H9 (cell line): ENCODE measurements at regions not wholly inside any gene's neighbourhood (a gene's known extent, or its start where the extent isn't known, plus 50 kb on each side); places are given as distances from the start of the nearest gene placed in this dataset.

Experiments used
- DNase-seq: peaks from one replicate; pipeline ENCODE4 v3.0.0-alpha.2; 2017
- H2AFZ ChIP-seq: one replicate; pipeline ENCODE4 v1.6.1; 2013; ENCODE audit warnings: mild to moderate bottlenecking, low read length, control low read depth, moderate library complexity
- H2AK5ac ChIP-seq: 2 replicates; pipeline ENCODE4 v1.6.1; 2013; ENCODE audit warnings: low read length, control low read depth, mixed read lengths; ENCODE audit not compliant: insufficient read length
- H2BK120ac ChIP-seq: one replicate; pipeline ENCODE4 v1.6.1; 2013; ENCODE audit warnings: low read depth, mild to moderate bottlenecking, low read length, control low read depth, inconsistent platforms; ENCODE audit not compliant: poor library complexity, severe bottlenecking
- H2BK12ac ChIP-seq: 2 replicates; pipeline ENCODE4 v1.6.1; 2013; ENCODE audit warnings: low read length, control low read depth, mixed read lengths, low read depth; ENCODE audit not compliant: insufficient read length
- H2BK15ac ChIP-seq: 2 replicates; pipeline ENCODE4 v1.6.1; 2013; ENCODE audit warnings: low read depth, low read length, control low read depth
- H2BK20ac ChIP-seq: one replicate; pipeline ENCODE4 v1.6.1; 2013; ENCODE audit warnings: low read depth, mild to moderate bottlenecking, low read length, control low read depth, inconsistent platforms; ENCODE audit not compliant: poor library complexity, severe bottlenecking
- H2BK5ac ChIP-seq: 2 replicates; pipeline ENCODE4 v1.6.1; 2013; ENCODE audit warnings: low read length, control low read depth, mixed read lengths; ENCODE audit not compliant: insufficient read length
- H3K14ac ChIP-seq: 2 replicates; pipeline ENCODE4 v1.6.1; 2013; ENCODE audit warnings: low read length, control low read depth; ENCODE audit not compliant: insufficient read depth
- H3K18ac ChIP-seq: 2 replicates; pipeline ENCODE4 v1.6.1; 2013; ENCODE audit warnings: low read depth, mild to moderate bottlenecking, mixed read lengths, low read length, control low read depth; ENCODE audit not compliant: insufficient read length
- H3K23ac ChIP-seq: 2 replicates; pipeline ENCODE4 v1.6.1; 2013; ENCODE audit warnings: low read length, control low read depth, mixed read lengths, low read depth; ENCODE audit not compliant: insufficient read length
- H3K23me2 ChIP-seq: 2 replicates; pipeline ENCODE4 v1.6.1; 2013; ENCODE audit warnings: low read depth, mild to moderate bottlenecking, mixed read lengths, low read length, control low read depth; ENCODE audit not compliant: insufficient read length, poor library complexity, severe bottlenecking
- H3K27ac ChIP-seq: 2 replicates; pipeline ENCODE4 v1.5.1; 2013; ENCODE audit warnings: low read length, control low read depth, mixed read lengths, low read depth; ENCODE audit not compliant: insufficient read length
- H3K27me3 ChIP-seq: 2 replicates; pipeline ENCODE4 v1.6.1; 2013; ENCODE audit warnings: low read length, control low read depth, inconsistent platforms; ENCODE audit not compliant: insufficient read depth
- H3K4ac ChIP-seq: 2 replicates; pipeline ENCODE4 v1.6.1; 2013; ENCODE audit warnings: low read depth, mild to moderate bottlenecking, control low read depth, inconsistent platforms, low read length, moderate library complexity
- H3K4me1 ChIP-seq: 2 replicates; pipeline ENCODE4 v1.6.1; 2013; ENCODE audit warnings: low read length, control low read depth, inconsistent platforms; ENCODE audit not compliant: insufficient read depth
- H3K4me2 ChIP-seq: 2 replicates; pipeline ENCODE4 v1.6.1; 2013; ENCODE audit warnings: low read length, control low read depth, mixed read lengths; ENCODE audit not compliant: insufficient read length, insufficient read depth
- H3K56ac ChIP-seq: 2 replicates; pipeline ENCODE4 v1.6.1; 2013; ENCODE audit warnings: low read depth, mild to moderate bottlenecking, mixed read lengths, low read length, control low read depth; ENCODE audit not compliant: insufficient read length
- H3K79me1 ChIP-seq: 2 replicates; pipeline ENCODE4 v1.6.1; 2013; ENCODE audit warnings: low read depth, mild to moderate bottlenecking, moderate library complexity, low read length, control low read depth, inconsistent platforms; ENCODE audit not compliant: insufficient read depth, poor library complexity, severe bottlenecking
- H3K79me2 ChIP-seq: 2 replicates; pipeline ENCODE4 v1.6.1; 2013; ENCODE audit warnings: low read length, control low read depth, inconsistent platforms; ENCODE audit not compliant: insufficient read depth
- H3K9ac ChIP-seq: 2 replicates; pipeline ENCODE4 v1.6.1; 2013; ENCODE audit warnings: low read length, control low read depth, mixed read lengths; ENCODE audit not compliant: insufficient read length; ENCODE audit errors: extremely low read depth
- H3K9me3 ChIP-seq: one replicate; pipeline ENCODE4 v1.6.1; 2013; ENCODE audit warnings: low read depth, low read length, inconsistent platforms; ENCODE audit not compliant: control insufficient read depth
- H3T11ph ChIP-seq: one replicate; pipeline ENCODE4 v1.6.1; 2013; ENCODE audit warnings: mild to moderate bottlenecking, low read length, control low read depth, inconsistent platforms
- H4K20me1 ChIP-seq: one replicate; pipeline ENCODE4 v1.6.1; 2013; ENCODE audit not compliant: control insufficient read depth, insufficient read length, insufficient read depth
- H4K5ac ChIP-seq: 2 replicates; pipeline ENCODE4 v1.6.1; 2013; ENCODE audit warnings: low read depth, mild to moderate bottlenecking, mixed read lengths, low read length, control low read depth; ENCODE audit not compliant: insufficient read length
- H4K8ac ChIP-seq: replicated peaks from 2 replicates; pipeline ENCODE4 v1.6.1; 2013; ENCODE audit warnings: low read length, control low read depth, mixed read lengths, low read depth; ENCODE audit not compliant: insufficient read length
- H4K91ac ChIP-seq: 2 replicates; pipeline ENCODE4 v1.6.1; 2013; ENCODE audit warnings: low read depth, mild to moderate bottlenecking, moderate library complexity, mixed read lengths, low read length, control low read depth; ENCODE audit not compliant: insufficient read length
- H3K27ac Mint-ChIP-seq, 3 experiments: 2 replicates in 2 of 3; 3 replicates in 1 of 3; pipeline ENCODE4 v1.8.0; 2020 to 2021; ENCODE audit warnings: mixed read lengths in 3 of 3, mild to moderate bottlenecking in 1 of 3, moderate library complexity in 1 of 3
- H3K27me3 Mint-ChIP-seq: 2 replicates; pipeline ENCODE4 v1.8.0; 2021; ENCODE audit warnings: low read depth, mild to moderate bottlenecking, moderate library complexity, mixed read lengths
- H3K36me3 Mint-ChIP-seq, 3 experiments: 2 replicates in 2 of 3; 3 replicates in 1 of 3; pipeline ENCODE4 v1.8.0; 2020 to 2021; ENCODE audit warnings: low read depth in 3 of 3, mixed read lengths in 3 of 3; ENCODE audit not compliant: insufficient read depth in 1 of 3
- H3K4me1 Mint-ChIP-seq, 2 experiments: 2 replicates each; pipeline ENCODE4 v1.8.0; 2020; ENCODE audit warnings: mixed read lengths in 2 of 2
- H3K4me3 Mint-ChIP-seq, 2 experiments: 2 replicates in 1 of 2; 3 replicates in 1 of 2; pipeline ENCODE4 v1.8.0; 2020 to 2021; ENCODE audit warnings: mild to moderate bottlenecking in 2 of 2, mixed read lengths in 2 of 2, moderate library complexity in 1 of 2
- H3K9me3 Mint-ChIP-seq, 2 experiments: 2 replicates in 1 of 2; 3 replicates in 1 of 2; pipeline ENCODE4 v1.8.0; 2020; ENCODE audit warnings: mild to moderate bottlenecking in 2 of 2, mixed read lengths in 2 of 2, moderate library complexity in 1 of 2
- WGBS: extraction: QIAGEN DNeasy Blood & Tissue Kit; methylation state at CpG from one replicate; pipeline ENCODE4 v1.1.7; 2013; ENCODE audit warnings: missing lambda C conversion rate, low lambda C conversion rate, mixed read lengths; ENCODE audit not compliant: insufficient read length; ENCODE audit errors: extremely low coverage; 5-methylcytosine and 5-hydroxymethylcytosine counted together
- TF ChIP-seq, protein P1 (sequence below): fragments of 200-600 bp; sonication (generic); conservative IDR thresholded peaks from 3 replicates; pipeline ENCODE4 v1.8.0; 2021; ENCODE audit warnings: antibody characterized with exemption, mild to moderate bottlenecking

DNA sequence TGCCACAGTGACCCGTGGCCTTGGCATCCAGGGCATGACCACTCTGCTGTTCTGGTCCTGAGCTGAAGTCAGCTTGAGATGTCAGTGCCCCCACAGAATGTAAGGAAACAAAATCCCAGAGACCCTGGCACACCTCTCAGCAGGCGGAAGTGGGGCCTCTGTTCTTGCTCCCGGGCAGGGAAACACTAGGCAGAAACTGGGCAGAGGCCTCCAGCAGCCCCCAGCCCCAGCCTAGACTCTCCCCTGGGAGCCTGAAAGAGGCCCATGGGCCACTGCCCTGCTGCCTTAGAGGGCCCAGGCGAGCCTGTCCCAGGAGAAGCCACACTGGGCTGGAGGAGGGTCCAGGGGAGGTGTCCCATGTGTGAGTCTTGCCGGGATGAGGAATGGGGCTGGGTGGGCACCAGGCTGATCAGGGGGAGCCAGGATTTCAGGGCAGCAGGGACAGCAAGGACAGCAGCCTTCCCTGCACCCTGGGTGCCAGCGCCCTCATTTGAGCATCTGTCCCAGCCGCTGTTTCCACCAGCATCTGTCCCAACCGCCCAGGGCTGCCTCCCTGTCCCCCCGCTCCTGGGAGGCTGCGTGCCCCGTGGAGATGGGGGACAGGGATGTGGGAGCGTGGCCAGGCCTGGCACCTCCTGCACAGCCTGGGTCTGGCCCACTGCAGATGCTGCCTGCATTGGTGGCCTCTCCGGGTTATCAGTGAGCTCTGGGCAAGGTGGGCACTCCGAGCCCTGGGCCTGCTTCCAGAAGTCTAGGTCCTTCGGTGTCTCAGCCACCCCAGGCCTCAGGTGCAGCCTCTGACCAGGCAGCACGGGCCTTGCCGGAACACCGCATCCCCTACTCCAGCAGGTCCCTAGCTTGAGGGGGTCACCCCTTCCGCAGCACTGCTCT, 1072.4 kb downstream of the BRD1 start:
- H3T11ph ChIP-seq = no peak overlapping the region
- no peaks in the 10 kb centered on the region for H3K9me3 ChIP-seq
- TF ChIP-seq, protein P1, sequence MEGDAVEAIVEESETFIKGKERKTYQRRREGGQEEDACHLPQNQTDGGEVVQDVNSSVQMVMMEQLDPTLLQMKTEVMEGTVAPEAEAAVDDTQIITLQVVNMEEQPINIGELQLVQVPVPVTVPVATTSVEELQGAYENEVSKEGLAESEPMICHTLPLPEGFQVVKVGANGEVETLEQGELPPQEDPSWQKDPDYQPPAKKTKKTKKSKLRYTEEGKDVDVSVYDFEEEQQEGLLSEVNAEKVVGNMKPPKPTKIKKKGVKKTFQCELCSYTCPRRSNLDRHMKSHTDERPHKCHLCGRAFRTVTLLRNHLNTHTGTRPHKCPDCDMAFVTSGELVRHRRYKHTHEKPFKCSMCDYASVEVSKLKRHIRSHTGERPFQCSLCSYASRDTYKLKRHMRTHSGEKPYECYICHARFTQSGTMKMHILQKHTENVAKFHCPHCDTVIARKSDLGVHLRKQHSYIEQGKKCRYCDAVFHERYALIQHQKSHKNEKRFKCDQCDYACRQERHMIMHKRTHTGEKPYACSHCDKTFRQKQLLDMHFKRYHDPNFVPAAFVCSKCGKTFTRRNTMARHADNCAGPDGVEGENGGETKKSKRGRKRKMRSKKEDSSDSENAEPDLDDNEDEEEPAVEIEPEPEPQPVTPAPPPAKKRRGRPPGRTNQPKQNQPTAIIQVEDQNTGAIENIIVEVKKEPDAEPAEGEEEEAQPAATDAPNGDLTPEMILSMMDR = no peak
- no peaks in the 10 kb centered on the region for H3K27me3 ChIP-seq
- H4K5ac ChIP-seq = no peak overlapping the region
- H4K8ac ChIP-seq = no peak overlapping the region
- WGBS = no CpG with 5 or more reads among the region's 19 CpGs
- no peak overlapping the region for H3K9ac ChIP-seq
- no peaks in the 10 kb centered on the region; a peak in 1 of 5 replicates for H3K9me3 Mint-ChIP-seq
- H3K4me1 Mint-ChIP-seq = peaks cover 0 to 4% of the 10 kb centered on the region in 2 experiments; a peak in 1 of 4 replicates
- no peak overlapping the region for H2AFZ ChIP-seq
- H3K56ac ChIP-seq = no peak overlapping the region
- H4K20me1 ChIP-seq = no peaks in the 10 kb centered on the region
- H3K79me1 ChIP-seq = no peaks in the 10 kb centered on the region
- H3K36me3 Mint-ChIP-seq = no peaks in the 10 kb centered on the region; a peak in 1 of 7 replicates
- no peak overlapping the region for H3K23ac ChIP-seq
- H3K18ac ChIP-seq = no peak overlapping the region
- H2BK20ac ChIP-seq = no peak overlapping the region
- H2AK5ac ChIP-seq = no peak overlapping the region
- H3K4ac ChIP-seq = no peak overlapping the region
- H3K27me3 Mint-ChIP-seq = peaks cover 5% of the 10 kb centered on the region
- H3K27ac ChIP-seq = no peak overlapping the region
- no peak overlapping the region for H3K27ac Mint-ChIP-seq
- H2BK5ac ChIP-seq = no peak overlapping the region
- no peak overlapping the region for H2BK120ac ChIP-seq
- no peak for DNase-seq
- H3K14ac ChIP-seq = no peak overlapping the region; the same call in 1 of the 2 replicates
- H3K4me1 ChIP-seq = no peaks in the 10 kb centered on the region
- no peaks in the 10 kb centered on the region for H3K23me2 ChIP-seq
- no peak overlapping the region for H3K4me3 Mint-ChIP-seq
- H3K4me2 ChIP-seq = no peak overlapping the region
- no peak overlapping the region for H4K91ac ChIP-seq
- no peaks in the 10 kb centered on the region for H3K79me2 ChIP-seq
- no peak overlapping the region for H2BK15ac ChIP-seq
- H2BK12ac ChIP-seq = no peak overlapping the region
